COLO829 (cell line): ENCODE measurements at regions not wholly inside any gene's neighbourhood (a gene's known extent, or its start where the extent isn't known, plus 50 kb on each side); places are given as distances from the start of the nearest gene placed in this dataset.

Experiments used
- DNase-seq: peaks from one replicate; pipeline ENCODE4 v3.0.0; 2012; ENCODE audit warnings: low spot score

DNA sequence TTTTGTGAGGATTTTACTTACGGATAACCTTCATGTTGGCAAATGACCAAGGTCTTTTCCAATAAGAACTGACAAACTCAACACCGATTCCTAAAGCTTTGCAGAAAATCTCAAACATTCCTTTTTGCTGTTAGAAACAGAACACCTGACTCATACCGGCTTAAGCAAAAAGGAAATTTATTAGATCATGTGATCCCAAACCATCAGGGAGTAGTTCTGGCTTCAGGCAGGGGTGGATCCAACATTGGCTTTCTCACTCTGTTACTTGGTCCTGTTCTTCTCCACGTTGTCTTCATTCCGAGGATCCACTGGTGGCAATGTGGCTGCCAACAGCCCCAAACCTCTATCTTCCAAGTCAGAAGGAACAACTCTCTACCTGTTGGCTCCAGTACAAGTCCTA is 95.9 kb upstream of the PMEPA1 start:
- no peak for DNase-seq

DNA sequence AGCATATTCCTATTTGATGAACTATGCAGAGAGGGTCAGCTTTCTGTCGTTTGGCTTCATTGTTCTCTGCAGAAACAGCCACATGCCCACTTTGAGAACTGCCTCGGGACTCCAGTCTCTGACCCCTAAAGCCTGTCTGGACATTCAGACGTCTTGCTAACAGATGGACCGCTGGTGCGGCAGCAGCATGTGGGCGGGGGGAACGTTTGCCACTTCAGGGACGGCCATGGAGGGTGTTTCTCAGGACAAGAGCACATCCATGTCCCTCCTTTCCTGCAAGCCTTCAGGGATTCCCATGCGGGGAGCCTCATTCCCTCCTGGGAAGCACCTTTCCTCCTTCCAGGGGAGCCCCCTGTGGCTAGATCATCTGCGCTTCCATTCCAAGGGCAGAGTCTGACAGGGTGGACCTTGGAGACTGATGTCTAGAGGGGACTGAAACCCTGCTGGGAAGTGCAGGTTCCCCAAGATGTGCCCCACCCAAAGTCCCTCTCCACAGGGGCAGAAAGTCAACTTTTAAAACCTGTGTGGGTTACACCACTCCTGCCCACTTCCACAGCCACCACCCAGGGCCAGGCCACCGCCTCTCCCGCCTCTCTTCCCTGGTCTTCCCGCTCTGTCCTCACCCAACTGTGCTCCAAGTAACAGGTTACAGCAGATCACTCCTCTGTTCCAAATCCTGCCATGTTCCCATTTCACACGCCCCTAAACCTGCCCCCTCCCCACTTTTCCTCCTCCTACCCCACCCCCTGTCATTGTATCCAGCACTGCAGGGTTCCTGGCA is 94.8 kb upstream of the PMEPA1 start:
- no peak for DNase-seq

DNA sequence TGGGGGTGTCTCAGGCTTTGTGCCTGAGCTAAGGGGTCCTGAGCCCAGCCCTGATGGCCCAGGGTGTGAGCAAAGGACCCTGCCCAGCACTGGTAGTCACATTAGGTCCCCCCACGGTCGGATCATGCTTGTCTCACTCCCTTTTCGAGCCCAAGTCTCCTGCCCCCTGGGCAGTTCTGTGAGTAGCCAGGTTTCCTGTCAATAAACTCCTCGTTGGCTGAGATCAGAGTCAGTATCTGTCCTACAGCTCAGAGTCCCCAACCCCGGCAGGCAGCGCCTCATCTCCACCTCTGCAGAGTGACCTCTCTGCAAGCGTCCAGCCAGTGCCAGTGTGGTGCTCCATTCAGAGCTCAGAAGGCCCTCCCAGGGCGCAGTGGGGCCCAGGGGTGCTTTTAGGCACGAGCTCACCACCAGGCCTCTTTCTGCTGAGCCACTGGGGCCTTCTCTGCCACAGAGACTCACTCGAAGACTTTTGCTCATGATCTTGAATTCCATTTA is 93.7 kb upstream of the PMEPA1 start:
- DNase-seq = no peak

DNA sequence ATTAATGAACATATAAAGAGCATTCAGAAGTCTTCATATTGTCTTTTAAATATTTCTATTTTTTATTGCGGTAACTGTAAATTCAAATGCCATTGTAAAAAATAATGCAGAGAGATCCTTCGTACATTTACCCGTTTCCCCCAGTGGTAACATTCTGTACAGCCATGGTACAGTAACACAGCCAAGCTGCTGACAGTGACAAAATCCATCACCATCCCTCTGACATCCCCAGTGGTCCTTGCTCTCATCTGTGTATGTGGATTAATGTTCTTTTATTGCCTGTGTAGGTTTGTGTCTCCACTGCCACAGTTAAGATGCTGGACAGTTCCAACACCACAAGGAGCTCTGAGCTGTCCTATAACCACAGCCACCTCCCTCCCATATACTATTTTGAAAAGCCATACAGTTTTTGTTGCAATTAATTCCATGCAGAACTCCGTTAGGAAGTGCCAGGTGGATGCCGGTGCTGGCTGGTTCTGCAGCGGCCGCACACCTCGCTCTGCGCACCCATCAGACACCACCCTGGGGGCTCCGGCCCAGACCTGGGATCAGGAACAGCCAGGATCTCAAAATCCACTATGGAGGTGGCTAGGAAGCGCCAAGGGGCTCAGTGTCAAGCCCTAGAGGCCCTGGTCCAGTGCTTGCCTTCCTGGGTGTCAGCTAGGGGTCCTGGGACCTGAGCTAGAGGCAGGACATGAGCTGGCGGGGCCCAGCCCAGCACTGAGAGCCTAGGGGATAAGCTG is 93.1 kb upstream of the PMEPA1 start:
- no peak for DNase-seq

DNA sequence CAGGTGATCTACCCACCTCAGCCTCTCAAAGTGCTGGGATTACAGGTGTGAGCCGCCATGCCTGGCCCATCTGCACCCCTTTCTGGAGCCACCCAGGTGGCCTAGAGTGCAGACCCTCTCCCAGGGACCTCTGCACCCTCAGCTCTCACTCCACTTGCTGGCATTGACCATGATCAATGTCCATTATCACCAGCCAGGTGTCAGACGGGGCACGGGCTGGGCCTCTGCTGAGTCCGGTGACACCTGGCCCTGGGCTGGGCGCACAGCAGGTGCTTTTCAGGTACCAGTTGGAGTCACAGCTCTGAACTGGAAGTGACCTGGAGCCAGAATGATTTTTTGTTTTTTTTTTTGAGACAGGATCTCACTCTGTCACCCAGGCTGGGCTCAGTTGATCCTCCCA is 91.8 kb upstream of the PMEPA1 start:
- DNase-seq = no peak

DNA sequence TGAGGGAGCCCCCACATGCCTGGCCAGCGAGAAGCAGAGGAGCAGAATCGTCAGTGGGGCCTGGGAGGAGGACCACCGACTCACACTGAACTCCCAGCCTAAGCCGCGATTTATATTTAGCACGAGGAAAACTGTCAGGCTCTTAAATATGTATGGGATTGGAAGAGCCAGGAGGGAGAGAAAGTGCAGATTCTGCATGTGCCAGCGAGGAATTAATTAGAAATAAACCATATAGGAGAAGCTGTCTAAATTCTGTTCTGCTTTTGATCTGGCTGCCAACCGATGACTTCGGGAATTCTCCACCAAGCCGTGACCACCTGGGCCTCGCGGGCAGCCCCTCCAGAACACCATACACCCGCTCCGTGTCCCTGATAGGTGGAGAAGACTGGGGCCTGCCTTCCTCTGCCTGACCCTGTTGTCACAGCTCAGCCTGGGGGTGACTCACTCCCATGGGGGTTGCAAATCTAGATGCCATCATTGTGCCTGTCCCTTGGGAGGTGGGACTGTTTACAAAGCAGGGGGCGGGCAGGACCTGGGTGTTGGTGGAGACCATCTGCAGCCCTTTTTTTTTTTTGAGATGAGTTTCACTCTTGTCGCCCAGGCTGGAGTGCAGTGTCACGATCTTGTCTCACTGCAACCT is 91.1 kb upstream of the PMEPA1 start:
- no peak for DNase-seq

DNA sequence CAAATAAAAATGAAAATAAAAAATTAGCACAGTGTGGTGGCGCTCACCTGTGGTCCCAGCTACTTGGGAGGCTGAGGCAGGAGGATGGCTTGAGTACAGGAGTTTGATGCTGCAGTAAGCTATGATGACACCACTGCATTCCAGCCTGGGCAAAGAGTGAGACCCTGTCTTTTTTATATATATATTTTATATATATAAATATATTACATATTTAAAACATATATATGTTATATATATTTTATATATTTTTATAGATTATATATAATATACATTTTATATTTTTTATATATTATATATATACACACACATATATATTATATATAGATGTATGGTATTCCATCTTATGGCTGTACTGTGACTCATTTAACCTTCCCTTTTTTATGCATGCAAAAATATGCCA is 87.6 kb upstream of the PMEPA1 start:
- DNase-seq = no peak

DNA sequence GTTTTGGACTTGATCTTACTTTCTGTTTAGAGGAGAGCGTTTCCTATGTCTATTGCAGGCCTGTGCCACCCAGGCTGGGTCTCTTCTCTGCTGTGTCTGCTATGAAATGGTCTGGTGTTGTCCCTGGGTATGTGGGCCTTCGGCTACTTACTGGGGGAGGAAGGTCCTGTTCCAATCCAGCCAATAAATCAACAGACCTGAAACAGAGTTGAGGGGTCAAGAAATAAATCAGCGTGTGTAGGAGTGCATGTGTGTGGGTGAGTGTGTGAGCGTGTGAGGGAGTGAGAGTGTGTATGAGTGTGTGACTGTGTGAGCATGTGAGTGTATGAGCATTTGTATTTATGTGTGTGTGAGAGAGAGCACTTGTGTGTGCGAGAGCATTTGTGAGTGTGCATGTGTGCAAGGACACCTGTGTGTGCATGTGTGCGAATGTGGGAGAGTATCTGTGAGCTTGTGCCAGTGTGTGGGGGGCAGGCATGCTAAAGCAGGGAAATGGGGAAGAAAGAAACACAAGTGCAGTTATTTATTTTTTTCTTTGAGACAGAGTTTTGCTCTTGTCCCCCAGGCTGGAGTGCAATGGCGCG is 86.3 kb upstream of the PMEPA1 start:
- DNase-seq = no peak

DNA sequence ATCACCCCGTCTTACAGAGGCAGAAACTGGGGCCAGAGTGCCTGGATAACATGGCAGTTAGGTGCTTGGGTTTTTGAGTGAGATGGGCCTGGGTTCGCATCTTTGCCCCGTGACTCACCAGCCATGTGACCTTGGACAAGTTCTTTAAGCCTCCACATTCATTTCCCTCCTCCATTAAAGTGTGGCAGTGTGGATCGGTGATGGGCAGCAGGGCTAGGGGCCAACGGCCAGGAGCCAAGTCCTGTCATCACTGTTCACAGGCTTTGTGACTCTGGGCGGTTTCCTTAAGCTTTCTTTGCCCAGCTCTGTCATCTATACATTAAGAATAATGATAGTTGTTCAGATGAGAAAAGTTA is 85.5 kb upstream of the PMEPA1 start:
- DNase-seq = no peak

DNA sequence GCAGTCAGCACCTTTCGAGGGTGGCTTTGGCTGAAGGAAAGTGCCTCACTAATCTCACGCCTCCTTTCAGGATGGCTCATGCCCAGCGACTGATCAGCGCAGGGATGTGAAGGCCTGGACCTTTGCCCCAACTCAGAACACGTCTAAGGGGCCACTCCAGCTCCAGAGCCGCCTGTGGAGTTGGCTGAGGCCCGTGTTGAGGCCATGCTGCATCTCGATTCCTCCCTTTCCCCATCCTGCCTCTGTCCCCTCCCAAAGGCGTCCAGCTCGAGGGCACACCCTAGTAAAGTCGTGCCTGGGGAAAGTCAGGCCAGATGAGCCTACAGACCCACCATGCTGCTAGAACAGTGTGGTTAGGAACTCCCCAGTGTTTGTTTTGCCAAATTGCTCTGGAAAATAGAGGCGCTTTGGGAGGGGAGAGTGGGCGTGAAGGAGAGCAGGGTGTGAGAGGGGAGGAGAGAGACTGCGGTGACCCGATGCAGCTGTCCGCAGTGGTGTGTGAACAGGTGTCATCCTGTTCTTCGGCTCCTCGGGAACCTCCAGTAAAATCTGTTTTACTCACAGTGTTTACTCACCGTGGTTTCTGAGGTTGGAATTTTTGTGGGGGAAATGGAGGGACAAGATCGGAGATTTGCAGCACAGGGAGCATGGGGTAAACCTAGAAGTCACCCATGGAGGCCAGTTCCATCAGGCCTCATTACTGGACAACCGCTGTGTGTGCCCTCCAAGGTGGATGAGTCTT is 85.0 kb upstream of the PMEPA1 start:
- DNase-seq = no peak

DNA sequence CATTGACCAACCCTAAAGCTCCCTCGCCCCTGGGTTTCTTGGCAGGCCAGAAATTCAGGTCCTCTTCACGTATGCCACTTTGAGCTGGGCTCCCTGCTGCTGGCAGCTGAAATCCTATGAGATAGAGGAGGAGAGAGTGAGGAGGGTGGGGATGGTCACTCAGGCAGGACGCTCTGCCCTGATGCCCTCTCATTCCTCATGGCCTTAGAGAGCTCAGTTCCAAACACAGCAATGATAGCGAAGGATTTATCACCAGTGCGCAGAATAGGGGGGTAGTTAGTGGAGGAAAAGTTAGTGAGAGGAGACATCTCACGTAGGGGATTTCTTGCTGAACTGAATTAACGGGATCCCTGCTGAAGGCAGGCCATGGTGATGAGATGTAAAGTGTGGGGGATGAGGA is 84.2 kb upstream of the PMEPA1 start:
- DNase-seq = no peak

DNA sequence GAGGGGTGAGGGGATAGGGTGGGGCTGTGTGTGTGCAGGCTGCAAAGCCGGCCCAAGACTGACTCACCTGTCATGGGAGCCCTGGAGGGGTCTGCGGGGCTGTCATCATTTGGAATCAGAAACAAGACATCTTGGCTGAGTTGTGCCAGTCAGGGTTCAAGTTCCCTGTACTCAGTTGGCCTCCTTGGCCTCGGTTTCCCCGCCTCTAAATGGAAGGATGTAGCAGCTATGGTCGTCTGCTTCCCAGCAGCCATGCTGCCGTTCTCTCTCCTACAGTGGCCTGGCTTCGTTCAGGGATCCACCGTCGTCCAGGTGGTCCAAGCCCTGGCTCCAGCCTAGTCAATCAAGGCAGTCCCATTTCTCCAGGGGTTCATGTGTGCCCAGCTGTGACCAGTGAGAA is 83.6 kb upstream of the PMEPA1 start:
- no peak for DNase-seq

DNA sequence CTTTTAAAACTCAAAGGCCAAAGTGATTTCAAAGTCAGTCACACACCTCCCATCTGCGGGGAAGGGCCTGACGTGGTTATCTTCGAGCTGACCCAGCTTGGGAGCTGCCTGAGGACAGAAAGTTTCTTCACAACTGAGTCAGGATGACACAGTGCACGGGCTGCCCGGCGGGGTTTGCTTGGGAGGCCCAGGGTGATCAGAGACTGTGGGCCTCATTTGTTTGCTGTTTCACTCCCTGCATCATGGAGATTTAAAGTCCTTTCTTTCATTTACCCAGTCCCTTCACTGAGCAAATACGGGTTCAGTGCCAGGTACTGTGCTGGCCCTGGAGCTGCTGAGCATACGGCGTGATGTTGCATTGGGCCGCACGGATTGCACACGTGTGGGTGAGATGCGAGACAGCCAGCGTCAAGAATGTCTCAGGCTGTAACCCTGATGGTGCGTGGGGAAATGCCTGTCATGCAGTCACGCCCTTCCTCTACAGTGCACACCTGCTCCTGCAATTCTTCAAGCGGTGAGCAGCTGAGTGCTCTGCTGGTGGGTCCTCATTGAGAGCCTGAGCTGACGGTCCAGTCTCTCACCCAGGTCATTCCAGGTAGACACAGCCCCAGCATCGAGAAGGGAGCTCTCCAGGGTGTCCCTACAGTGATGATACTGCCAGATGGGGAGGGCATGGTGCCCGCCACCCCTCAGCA is 82.7 kb upstream of the PMEPA1 start:
- DNase-seq = no peak

DNA sequence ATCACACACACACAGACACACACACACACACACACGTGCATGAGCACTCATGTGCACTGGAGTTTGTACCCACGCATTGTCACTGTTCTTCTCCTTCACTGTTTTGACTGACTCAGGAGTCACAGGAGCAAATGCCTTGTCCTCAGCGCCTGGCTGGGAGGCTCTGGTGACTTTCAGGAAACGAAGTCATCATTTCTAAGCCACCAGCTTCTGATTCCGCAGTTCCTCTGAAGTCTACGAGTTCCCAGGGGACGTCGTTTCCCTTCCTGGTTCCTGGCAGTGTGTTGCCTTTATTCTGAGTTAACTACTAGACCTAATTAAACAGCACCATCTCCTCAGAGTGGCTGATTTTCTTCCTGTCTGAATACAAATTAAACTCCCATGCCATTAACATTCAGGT is 82.2 kb upstream of the PMEPA1 start:
- no peak for DNase-seq

DNA sequence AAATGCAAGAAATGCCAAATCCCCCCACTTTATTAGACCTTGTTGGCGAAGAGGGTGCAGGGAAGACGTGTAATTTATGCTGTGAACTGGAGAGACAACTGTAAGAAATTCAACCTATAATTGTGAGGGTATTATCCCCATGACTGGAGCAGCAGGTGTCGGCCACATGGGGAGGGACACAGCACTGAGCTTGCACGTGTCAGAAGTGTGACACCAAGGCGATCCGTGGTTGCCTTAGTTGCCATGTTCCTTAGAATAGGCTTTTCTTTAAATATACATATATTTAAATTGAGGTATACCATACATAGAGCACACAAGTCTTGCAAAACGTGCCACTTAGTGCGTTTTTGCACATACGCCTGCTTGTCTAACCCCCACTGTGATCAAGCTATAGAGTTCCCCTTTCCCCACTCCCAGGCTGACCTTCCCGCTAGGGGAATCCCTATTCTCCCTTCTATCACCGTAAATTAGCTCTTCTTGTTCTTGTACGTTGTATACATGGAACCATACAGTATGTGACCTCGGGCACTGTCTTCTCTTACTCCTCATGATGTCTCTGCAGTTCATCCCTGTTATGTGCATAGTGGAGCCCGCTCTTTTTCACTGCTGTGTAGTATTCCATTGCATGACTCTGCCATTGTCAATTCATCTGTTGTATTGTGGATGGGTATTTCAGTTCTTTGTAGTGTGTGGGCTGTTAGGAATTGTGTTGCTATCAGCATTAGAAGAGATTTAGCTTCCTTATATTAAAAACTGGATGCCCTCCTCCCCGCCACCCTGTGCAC is 81.6 kb upstream of the PMEPA1 start:
- no peak for DNase-seq

DNA sequence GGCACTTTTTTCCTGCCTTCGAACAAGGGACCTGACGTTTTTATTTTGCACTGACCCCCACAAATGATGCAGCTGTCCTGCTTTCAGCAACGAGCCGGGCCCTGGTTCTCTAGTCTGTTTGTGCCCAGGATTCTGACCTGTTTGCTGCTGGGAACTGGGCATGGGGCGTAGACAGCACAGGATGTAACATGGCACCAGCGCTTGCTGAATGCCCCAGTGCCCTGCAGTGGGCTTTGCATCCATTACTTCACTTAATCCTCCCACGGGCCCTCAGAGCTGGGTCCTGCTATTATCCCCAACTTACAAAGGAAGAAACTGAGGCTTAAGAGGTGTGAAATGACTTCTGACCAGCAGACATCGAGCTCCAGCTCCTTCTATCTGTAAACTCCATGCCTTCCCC is 80.4 kb upstream of the PMEPA1 start:
- DNase-seq = no peak

DNA sequence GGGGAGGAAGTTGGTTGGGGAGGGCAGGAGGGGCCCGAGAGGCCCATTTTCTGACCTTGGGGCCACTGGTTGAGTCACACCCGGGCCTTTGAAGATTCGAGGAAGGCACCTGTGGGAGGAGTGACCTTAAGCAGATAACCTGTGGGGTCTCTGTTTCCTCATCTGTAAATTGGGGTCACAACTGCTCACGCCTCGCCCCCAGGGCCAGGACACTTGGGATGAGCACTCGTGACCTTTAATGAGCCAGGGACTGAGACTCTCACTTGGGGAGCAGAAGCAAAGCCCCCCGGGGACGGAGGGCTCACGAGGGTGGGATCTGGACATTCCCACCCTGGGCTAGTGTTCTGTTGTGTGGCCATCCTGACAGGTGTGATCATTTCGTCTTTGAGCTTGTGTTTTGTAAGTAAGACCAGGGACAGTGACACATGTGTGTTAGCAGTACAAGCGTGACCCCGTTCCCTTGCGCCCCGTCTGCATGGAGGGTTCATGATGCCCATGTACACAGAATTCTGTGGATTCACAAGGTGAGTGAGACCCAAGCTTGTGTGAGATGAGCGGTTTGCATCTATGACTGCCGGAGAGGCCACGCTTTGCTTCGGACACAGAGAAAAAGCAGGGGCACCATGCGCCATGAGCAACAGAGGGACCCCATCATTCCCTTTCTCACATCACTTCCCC is 79.3 kb upstream of the PMEPA1 start:
- DNase-seq = no peak

DNA sequence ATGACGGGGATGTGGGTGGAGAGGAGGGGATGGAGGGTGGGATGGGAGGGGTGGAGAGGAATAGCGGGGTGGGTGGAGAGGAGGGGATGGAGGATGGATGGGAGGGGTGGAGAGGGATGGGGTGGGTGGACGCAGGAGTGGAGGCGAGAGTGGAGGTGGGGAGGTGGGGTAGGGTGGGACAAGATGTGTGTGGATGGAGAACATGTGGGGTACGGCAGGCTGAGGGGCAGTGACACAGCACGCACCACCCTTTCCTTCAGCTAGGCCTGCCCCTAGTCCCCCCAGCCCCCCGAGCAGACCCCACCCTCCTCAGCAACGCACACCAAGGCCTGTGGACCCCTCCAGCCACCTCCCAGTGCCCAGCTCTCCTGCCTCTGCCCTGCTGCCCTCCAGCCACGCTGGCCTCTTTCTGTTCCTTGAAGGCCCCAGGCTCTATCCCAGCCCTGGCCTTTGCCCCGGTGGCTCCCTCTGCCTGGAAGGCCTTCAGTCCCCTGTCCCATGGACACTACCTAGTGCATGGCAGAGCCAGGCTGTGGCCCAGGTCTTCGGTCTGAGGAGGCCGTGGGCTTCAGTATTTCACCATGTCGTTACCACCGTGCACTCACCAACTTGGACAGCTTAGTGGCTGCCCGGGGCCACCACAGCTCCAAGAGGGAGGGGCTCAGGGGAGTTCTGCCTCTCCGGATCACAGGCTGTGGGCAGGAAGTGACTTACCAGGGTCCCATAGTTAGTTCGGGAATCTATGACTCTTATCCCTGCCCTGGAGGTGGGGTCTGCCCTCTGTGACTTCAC is 78.4 kb upstream of the PMEPA1 start:
- DNase-seq = no peak
